PC-3 (cell line): ENCODE measurements at regions not wholly inside any gene's neighbourhood (a gene's known extent, or its start where the extent isn't known, plus 50 kb on each side); places are given as distances from the start of the nearest gene placed in this dataset.

Source experiments
- CTCF ChIP-seq: fragments of 300-600 bp; sonication (generic); conservative IDR thresholded peaks from 2 replicates; pipeline ENCODE4 v1.5.1; 2017; ENCODE audit warnings: antibody characterized with exemption, low read depth, mild to moderate bottlenecking, low read length
- EZH2 ChIP-seq: fragments of 300-600 bp; sonication (generic); IDR thresholded peaks from one replicate; pipeline ENCODE4 v1.6.1; 2017; ENCODE audit warnings: antibody characterized with exemption, mild to moderate bottlenecking, low read length; ENCODE audit not compliant: unreplicated experiment
- EZH2phosphoT487 ChIP-seq: fragments of 300-600 bp; sonication (generic); IDR thresholded peaks from 2 replicates; pipeline ENCODE4 v1.6.1; 2018; ENCODE audit warnings: mild to moderate bottlenecking, antibody characterized with exemption, low read length, borderline replicate concordance

GRCh38 chr2:104649866-104650265 lies 204.0 kb upstream of the POU3F3 start:
- TF ChIP-seq CTCF (no peak), EZH2 (no peak), EZH2phosphoT487 (no peak)
